A172 (cell line): ENCODE measurements at regions not wholly inside any gene's neighbourhood (a gene's known extent, or its start where the extent isn't known, plus 50 kb on each side); places are given as distances from the start of the nearest gene placed in this dataset.

Experiments
- DNase-seq: peaks from one replicate; pipeline ENCODE4 v3.0.0-alpha.2; 2015; ENCODE audit warnings: low spot score

DNA sequence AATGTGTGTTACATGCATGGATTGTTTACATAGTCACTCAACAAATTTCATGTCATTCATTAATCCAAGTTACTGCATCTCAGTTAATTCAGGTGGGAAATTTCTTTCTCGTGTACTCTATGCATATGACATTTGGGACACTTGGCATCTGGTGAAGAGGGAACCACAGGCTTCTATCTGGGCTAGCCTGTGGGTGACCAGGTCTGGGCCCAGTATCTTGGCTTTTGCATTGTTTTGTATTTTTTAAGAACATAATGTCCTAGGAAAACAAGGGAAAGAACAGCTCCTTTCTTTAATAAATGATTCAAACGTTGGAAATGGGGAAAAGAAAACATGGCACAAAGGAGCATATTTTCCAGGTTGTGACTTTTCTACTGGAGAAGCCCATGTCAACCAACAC, 331.1 kb downstream of the WDR11 start:
- DNase-seq = no peak

DNA sequence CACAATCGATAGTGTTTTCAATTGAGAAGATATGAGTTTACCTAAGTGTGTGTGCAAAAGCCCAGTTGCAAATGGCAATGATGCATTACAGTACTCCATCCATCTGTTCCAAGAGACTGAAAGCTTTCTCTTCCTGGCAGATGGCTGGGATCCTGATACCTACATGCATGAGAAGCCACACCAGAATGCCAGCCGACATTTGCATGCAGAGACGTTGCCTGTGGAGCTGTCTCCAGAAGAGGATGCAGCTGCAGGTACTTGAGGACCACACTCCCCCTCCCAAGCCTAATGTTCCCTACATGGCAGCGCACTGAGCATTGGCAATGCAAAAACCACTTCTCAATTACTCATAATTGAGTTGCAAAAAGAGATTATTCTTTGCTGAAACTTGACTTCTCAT, 332.1 kb downstream of the WDR11 start:
- DNase-seq = no peak

DNA sequence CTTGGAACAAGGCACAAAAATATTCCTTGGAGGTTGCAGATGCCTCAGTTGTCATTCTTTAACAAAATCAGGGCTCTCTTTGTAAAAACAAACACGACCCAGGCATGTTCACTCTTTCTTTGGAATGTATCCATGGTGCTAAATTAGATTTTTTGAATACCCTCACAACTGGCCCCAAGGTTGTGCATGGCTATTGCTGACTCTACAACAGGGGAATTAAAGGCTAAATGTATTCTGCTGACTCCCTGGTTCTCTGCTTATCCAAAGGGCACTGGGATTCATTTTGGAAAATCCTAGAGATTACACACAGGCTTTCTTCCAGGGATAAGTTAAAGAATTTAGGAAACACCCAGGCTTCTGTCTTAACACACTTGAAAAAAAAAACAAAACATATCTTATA, 332.5 kb downstream of the WDR11 start:
- DNase-seq = no peak

DNA sequence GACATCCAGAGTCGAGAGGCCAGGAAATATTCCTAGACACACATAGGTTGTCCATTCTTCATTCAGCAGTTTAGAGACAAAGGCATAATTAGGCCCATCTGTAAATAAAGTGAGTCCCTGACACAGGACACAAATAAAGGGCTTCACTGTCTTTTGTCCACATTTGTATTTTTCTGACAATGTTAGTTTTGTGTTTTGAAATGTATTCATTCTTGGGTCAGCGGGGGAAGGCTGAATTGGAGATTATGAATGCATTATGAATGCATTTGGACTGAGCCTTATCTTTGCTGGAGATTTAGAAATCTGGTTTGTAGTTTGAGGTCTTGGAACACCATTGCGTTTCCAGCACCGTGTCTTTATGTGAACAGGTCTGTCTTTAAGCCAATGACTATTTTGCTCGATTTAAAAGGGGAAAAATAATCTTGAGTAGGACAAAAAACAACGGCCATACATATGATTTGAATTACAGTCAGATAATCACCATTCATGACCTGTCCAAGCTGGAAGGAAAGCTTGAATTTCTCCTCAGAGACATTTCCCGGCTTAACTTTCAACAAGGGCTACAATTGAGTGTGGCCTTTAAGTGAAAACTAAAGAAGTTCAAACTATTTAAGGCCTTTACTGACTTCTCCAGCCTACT, 334.8 kb downstream of the WDR11 start:
- DNase-seq = no peak

GRCh38 chr10:121187391-121187790, 336.2 kb downstream of the WDR11 start:
- DNase-seq = no peak

DNA sequence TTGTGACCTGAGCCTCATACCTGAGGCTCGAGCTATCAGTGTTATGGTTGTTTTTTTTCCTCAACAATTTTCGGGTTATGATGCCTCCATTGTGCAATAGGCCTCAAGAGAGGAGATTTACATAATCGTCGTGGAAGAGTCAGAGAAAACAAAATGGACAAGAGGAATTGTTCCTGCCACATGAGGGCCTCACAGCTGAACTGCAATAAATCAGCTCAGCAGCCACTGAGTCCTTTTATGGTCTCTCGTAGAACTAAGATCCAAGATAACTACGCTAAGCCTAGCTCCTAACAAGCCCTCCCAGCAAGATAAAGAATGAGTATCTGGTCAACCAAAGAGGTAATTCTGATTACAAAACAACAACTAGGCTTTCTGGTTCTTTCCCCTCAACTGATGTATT, 336.8 kb downstream of the WDR11 start:
- no peak for DNase-seq

DNA sequence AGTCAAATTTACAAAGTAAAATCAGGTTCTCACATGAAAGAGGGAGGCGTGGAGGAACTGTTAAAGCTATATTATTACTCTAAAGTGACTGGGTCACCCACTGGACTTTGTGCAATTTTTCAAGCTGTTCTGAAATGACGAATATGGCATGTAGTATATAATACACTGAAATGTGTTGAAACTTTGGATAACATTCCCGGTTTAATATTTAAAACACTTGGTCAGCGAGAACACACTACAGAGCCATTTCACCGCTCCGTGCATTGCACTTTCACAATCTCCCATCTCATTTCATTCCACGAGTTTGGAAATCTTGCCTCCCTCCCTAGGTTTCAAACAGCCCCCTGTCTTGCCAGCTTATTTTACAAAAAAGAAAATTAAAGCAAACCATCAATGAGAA, 337.9 kb downstream of the WDR11 start:
- DNase-seq = no peak

- DNase-seq = no peak
Observed at GRCh38 chr10:121194696-121195523, 343.7 kb downstream of the WDR11 start.

GRCh38 chr10:121195524-121195910, 344.4 kb downstream of the WDR11 start:
- DNase-seq = no peak

- no peak for DNase-seq
Observed at GRCh38 chr10:121199081-121199480, 347.9 kb downstream of the WDR11 start.

- DNase-seq = no peak
Observed at GRCh38 chr10:121205625-121206024, 354.5 kb downstream of the WDR11 start.

GRCh38 chr10:121211446-121211845, 360.3 kb downstream of the WDR11 start:
- DNase-seq = no peak

DNA sequence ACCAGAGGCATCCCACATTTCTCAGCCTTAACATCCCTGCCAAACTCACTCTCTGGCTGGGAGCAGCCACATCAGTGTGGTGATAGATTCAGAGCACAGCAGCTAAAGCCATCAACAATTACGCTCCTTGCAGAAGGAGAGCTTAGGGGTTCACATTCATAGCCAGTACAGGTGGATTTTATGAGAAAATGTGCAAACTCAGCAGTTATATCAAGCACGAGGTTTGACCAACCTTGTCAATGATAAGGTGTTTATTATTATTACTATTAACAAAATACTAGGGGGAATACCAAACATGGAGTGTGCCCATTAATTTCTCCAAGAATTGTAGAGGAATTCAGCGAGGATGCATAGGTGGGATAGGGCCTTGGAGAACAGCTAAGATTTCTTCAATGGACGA, 362.3 kb downstream of the WDR11 start:
- DNase-seq = no peak

- DNase-seq = no peak
Observed at GRCh38 chr10:121216295-121216694, 365.1 kb downstream of the WDR11 start.

GRCh38 chr10:121216721-121217181, 365.6 kb downstream of the WDR11 start:
- DNase-seq = no peak

- DNase-seq = no peak
Observed at GRCh38 chr10:121217331-121217730, 366.2 kb downstream of the WDR11 start.

DNA sequence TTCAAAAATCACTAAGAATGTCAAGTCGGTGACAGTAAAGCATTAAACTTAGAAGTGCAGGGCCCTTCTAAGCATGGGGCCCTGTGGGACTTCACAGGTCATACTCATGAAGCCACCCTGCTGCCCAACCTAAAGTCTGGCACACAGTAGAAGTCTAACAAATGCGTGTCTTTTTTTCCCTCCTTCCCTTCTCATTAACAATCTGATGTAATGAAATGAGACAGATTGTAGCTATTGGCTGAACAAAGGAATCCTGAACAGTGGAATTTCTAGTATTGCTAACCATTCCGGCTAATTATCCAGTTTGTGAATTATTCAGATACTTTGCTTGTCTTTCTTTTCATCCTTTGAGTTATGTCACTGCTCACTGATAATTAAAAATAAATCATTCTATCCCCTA, 369.9 kb downstream of the WDR11 start:
- DNase-seq = no peak

DNA sequence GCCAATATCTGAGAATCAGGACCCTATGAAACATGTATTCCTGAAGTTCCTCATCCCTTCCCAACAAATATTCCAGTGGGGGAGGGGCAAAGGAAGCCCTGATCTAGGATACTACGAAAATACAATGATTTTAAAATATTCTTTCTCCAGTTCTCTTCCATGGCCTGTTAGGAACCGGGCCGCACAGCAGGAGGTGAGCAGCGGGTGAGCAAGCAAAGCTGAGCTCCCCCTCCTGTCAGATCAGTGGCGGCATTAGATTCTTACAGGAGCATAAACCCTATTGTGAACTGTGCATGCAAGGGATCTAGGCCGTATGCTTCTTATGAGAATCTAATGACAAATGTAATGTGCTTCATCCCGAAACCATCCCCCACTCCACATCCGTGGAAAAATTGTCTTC, 370.8 kb downstream of the WDR11 start:
- no peak for DNase-seq

DNA sequence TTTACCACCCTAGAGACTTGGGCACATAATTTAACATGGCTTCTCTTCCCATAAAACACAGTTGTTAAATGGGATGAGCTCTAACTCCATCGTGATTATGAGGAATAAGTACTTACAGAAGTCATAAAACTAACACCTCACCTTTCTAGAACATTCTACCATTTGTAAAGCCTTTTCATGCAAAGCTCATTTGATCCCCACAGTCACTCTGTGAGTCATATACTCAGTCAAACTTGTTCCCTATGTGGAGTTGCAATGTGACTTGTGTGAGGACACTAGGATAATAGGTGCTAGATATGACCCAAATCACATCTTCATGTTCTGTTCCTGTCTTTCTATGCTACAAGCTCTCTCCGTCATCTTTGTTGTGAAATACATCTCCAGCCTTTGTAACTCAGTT, 371.7 kb downstream of the WDR11 start:
- DNase-seq = no peak

GRCh38 chr10:121231079-121231478, 367.2 kb downstream of the FGFR2 start:
- DNase-seq = no peak

DNA sequence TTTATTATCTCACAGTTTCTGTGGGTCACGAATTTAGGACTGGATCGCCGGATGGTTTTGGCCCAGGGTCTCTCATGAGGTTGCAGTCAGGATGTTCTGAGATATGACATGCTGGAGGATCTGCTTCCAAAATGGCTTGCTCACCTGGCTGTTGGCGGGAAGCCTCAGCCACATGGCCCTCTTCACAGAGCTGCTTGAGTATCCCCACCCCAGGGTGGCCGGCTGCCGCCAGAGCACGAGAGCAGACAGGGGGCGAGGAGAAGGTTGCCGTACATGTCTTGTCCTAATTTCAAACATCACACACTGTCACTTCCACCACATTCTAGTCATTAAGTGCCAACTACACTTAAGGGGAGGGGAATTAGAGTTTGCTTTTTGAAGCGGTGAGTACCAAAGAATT, 365.8 kb downstream of the FGFR2 start:
- no peak for DNase-seq

DNA sequence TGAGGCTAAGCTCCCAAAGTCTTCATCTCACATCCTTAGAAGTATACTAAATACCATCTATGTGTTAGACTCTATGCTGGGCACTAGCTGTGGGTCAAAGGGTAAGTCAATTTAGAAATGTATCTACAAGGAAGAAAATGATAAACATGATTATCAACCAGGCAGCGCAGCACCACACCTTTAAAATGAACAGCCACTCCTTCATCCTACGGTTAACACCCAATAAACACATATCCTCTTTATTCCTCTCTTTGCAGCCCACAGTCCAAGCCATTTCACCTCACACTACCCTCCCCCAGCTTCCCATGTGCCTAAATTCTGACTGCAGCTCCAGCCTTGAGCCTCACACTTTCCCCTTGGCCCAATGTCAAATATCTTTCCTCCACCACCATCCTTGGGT, 362.6 kb downstream of the FGFR2 start:
- DNase-seq = no peak

GRCh38 chr10:121236621-121237020, 361.6 kb downstream of the FGFR2 start:
- DNase-seq = no peak

DNA sequence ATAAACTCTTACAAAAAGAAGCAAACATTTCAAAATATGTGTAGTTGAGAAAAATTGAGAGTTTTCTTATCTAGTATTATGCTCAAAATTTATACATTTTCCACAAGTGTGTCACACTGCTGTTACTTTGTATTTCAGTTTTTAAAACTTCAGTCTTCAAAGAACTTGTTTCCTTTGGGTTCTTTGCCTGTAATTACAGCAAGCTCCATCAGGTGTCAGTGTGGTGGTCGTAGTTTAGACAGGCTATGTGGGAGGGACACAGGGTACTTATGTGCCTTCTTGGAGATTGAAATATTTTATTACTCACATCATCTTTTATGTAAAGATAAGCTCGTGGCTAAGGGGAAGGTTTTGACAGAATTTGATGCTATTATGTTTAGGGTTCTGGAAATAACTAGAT, 360.5 kb downstream of the FGFR2 start:
- no peak for DNase-seq
